Coronary artery (tissue), 2 donors: ENCODE measurements at regions not wholly inside any gene's neighbourhood (a gene's known extent, or its start where the extent isn't known, plus 50 kb on each side); places are given as distances from the start of the nearest gene placed in this dataset.

ENCODE experiments used
- DNase-seq: peaks from one replicate; pipeline ENCODE4 v3.0.0-alpha.2; 2017; ENCODE audit warnings: low spot score
- H3K27ac ChIP-seq, 2 donors: fragments of 200-600 bp; sonication (generic); one replicate each; pipeline ENCODE4 v1.5.1; 2016 to 2019
- H3K4me3 ChIP-seq: fragments of 200-600 bp; sonication (generic); 2 replicates; pipeline ENCODE4 v1.5.1; 2016; ENCODE audit warnings: mild to moderate bottlenecking, moderate library complexity
- TF ChIP-seq, protein P1 (sequence below): fragments of 200-600 bp; sonication (generic); IDR thresholded peaks from one replicate; pipeline ENCODE4 v1.5.1; 2019; ENCODE audit warnings: antibody characterized with exemption

DNA sequence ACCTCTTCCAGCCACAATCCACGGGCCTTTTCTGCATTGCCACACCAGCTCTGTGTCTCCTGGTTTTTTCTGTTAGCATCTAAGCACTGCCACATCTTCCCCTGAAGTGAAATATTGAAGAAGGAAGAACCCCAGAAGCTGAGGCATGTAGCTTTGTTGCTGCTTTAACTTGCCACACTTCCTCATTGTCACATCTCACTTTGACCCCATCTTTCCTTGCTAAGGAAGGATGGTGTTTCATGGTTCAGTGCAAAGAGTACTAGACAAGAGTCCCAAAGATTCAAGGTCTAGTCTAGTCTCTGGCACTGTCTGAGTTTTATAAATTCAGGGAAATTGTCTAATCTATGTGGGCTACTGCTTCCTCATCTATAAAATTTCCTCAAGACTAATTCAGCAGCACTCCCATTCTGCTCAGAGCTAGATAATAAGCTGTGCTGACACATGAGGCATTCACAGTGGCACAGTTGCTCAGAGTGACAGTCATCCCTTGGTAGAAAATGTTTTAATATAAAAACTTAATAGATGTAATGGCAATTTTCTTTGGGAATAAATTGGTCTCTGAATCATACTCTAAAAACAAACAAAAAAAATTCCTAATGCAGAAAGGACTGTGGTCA, 483.0 kb upstream of the ID2 start:
- DNase-seq, result no peak
- H3K27ac ChIP-seq, result no peak overlapping the region
- TF ChIP-seq, protein P1, sequence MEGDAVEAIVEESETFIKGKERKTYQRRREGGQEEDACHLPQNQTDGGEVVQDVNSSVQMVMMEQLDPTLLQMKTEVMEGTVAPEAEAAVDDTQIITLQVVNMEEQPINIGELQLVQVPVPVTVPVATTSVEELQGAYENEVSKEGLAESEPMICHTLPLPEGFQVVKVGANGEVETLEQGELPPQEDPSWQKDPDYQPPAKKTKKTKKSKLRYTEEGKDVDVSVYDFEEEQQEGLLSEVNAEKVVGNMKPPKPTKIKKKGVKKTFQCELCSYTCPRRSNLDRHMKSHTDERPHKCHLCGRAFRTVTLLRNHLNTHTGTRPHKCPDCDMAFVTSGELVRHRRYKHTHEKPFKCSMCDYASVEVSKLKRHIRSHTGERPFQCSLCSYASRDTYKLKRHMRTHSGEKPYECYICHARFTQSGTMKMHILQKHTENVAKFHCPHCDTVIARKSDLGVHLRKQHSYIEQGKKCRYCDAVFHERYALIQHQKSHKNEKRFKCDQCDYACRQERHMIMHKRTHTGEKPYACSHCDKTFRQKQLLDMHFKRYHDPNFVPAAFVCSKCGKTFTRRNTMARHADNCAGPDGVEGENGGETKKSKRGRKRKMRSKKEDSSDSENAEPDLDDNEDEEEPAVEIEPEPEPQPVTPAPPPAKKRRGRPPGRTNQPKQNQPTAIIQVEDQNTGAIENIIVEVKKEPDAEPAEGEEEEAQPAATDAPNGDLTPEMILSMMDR, result no peak
- H3K4me3 ChIP-seq, result no peak overlapping the region

DNA sequence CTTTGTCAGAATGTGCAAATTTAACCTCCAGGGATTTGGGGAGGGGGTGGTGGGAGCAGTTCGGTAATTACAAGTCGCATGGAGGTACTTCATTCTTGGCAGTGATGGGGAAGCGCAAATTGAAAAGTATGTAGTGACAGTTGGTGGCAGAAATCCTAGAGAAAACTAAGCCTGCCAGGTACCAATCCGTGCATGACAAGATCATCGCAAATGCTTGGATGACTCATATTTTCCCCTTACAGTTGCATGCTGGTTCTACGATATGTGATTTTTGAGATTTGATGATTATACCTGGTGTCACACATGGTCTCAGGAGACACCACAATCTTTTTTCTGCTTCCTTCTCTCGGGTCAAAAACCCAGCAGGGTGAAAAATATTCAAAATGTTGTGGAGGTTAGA, 479.7 kb upstream of the ID2 start:
- Histone ChIP-seq H3K4me3 (no peak overlapping the region), H3K27ac (no peak overlapping the region)
- TF ChIP-seq, protein P1, result no peak
- no peak for DNase-seq

DNA sequence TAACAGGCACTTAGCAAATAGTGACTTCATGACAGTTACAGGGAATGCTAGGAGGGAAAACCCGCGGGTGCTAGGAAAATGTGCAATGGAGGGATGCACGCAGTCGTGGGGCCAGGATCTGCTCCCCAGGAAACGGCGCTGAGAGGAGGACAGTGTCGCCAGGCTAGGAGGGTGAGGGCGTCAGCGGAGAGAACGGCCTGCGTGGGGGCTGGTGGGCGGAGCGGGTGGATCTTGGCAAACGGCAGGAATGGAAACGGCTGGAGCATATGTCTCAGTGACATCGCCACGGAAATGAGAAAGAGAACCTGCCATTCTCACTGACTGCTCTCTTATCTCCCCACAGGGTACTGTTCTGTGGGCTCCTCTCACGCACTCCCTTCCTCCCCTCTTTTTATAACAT, 478.5 kb upstream of the ID2 start:
- TF ChIP-seq, protein P1, result no peak
- Histone ChIP-seq H3K4me3 (peak overlapping the region; percentile 62), H3K27ac (no peak overlapping the region)
- no peak for DNase-seq

DNA sequence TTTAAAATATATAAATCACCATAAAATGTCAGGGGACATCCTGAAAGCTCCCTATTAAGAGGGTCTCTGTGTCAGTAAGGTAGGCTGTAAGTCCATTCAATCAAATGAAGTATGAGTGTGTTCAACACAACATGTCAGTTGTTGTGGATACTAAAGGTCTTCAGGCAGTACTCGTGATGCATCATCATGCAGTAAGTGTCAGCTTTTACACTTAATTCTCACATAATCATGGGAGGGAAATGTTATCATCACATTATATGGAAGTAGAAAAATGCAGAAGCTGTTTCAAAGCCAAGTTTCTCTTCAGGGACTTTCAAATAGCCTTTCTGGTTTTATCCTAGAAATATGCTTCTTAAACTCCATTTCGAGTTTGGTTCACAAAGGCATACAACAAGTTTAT, 477.1 kb upstream of the ID2 start:
- H3K27ac ChIP-seq, result no peak overlapping the region
- DNase-seq, result no peak
- TF ChIP-seq, protein P1, result no peak
- no peak overlapping the region for H3K4me3 ChIP-seq

DNA sequence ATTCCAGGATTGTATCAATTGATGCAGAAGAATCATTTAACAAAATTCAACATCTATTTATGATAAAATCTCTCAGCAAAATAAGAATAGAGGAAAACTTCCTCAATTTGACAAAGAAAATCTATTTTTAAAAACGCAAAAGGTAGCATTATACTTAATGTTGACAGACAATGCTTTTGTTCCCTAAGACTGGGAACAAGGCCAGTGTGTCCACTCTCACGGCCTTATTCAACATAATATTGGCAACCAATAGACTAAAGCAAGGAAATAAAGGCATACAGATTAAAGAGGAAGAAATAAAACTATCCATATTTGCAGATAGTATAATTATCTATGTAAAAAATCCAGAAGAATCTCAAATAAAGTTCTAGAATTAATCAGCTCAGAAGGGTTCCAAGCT, 472.4 kb upstream of the ID2 start:
- no peak for DNase-seq
- H3K4me3 ChIP-seq, result no peak overlapping the region
- TF ChIP-seq, protein P1, result no peak
- H3K27ac ChIP-seq, result no peak overlapping the region

DNA sequence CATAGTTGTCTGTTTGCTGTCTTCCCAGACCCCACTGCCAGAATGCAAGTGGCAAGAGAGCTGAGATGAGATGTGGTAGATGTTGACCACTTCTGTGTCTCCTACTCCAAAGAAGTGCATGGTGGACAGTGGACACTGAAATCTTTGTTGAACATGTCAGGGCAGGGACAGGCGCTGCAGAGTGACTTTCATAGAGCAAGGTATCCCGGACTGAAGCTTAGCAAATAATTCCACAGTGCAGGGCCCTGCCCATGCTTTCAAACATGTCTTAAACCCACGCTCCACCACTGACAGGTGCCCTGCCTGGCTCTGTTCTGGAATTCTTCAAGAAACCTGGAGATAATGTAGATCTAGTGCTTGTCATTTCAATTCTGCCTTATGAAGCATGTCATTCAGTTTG, 470.5 kb upstream of the ID2 start:
- Histone ChIP-seq H3K4me3 (no peak overlapping the region), H3K27ac (no peak overlapping the region)
- no peak for DNase-seq
- TF ChIP-seq, protein P1, result no peak

DNA sequence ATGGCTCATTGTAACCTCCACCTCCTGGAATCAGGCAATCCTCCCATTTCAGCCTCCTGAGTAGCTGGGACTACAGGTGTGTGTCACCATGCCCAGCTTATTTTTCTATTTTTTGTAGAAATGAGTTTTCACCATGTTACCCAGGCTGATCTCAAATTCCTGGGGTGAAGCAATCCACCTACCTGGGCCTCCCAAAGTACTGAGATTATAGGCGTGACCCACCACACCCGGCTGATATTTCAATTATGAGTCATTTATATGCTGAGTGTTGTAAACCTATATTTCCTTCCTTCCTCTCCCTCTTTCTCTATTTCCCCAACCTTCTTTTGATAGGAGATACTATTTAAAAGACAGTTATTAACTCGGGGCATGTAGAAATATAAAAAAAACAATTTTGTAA, 469.6 kb upstream of the ID2 start:
- no peak overlapping the region for H3K4me3 ChIP-seq
- DNase-seq, result no peak
- TF ChIP-seq, protein P1, result no peak
- H3K27ac ChIP-seq, result no peak overlapping the region
